Endodermal cell (in vitro differentiated cells): ENCODE measurements at regions not wholly inside any gene's neighbourhood (a gene's known extent, or its start where the extent isn't known, plus 50 kb on each side); places are given as distances from the start of the nearest gene placed in this dataset.
"Not testable (repeated sequence)": the region's sequence is repeated elsewhere in the genome, so short reads cannot be mapped to it uniquely, and the experiment has no call there.

Source experiments
- DNase-seq: peaks from one replicate; pipeline ENCODE4 v3.0.0-alpha.2; 2017
- H3K27ac ChIP-seq: 2 replicates; pipeline ENCODE4 v1.5.1; 2013; ENCODE audit warnings: mild to moderate bottlenecking, low read depth, low read length, moderate library complexity
- H3K27me3 ChIP-seq: 2 replicates; pipeline ENCODE4 v1.6.1; 2013; ENCODE audit warnings: mild to moderate bottlenecking, low read length, moderate library complexity; ENCODE audit not compliant: insufficient read depth, control insufficient read depth, poor library complexity, severe bottlenecking
- H3K36me3 ChIP-seq: 2 replicates; pipeline ENCODE4 v1.7.0; 2013; ENCODE audit warnings: mild to moderate bottlenecking, low read length, moderate library complexity; ENCODE audit not compliant: control insufficient read depth, insufficient read depth
- H3K4me1 ChIP-seq: one replicate; pipeline ENCODE4 v1.7.0; 2013; ENCODE audit warnings: low read length; ENCODE audit not compliant: control insufficient read depth, insufficient read depth
- H3K4me3 ChIP-seq: 2 replicates; pipeline ENCODE4 v1.5.1; 2013; ENCODE audit warnings: mild to moderate bottlenecking, low read length, moderate library complexity
- H3K9ac ChIP-seq: 2 replicates; pipeline ENCODE4 v1.6.1; 2013; ENCODE audit warnings: mild to moderate bottlenecking, low read length, moderate library complexity; ENCODE audit not compliant: poor library complexity, severe bottlenecking; ENCODE audit errors: extremely low read depth
- H3K9me3 ChIP-seq: 2 replicates; pipeline ENCODE4 v1.6.1; 2013; ENCODE audit warnings: mild to moderate bottlenecking, low read length, moderate library complexity; ENCODE audit not compliant: control insufficient read depth
- H3K27ac Mint-ChIP-seq: 2 replicates; pipeline ENCODE4 v1.8.0; 2020; ENCODE audit warnings: mixed read lengths
- H3K27me3 Mint-ChIP-seq: 2 replicates; pipeline ENCODE4 v1.8.0; 2021; ENCODE audit warnings: mild to moderate bottlenecking, mixed read lengths; ENCODE audit not compliant: insufficient read depth
- H3K36me3 Mint-ChIP-seq: 2 replicates; pipeline ENCODE4 v1.8.0; 2020; ENCODE audit warnings: low read depth, mixed read lengths
- H3K4me1 Mint-ChIP-seq: 2 replicates; pipeline ENCODE4 v1.8.0; 2020; ENCODE audit warnings: mixed read lengths
- H3K4me3 Mint-ChIP-seq: 2 replicates; pipeline ENCODE4 v1.8.0; 2020; ENCODE audit warnings: mild to moderate bottlenecking, moderate library complexity, mixed read lengths
- H3K9me3 Mint-ChIP-seq: 2 replicates; pipeline ENCODE4 v1.8.0; 2020; ENCODE audit warnings: mild to moderate bottlenecking, mixed read lengths
- WGBS, 2 experiments: methylation state at CpG; one replicate each; pipeline versions ENCODE4 v1.1.5 to v1.1.7; 2013; ENCODE audit warnings: missing lambda C conversion rate in 2 of 2, mixed read lengths in 1 of 2; ENCODE audit not compliant: insufficient coverage in 1 of 2, insufficient read length in 1 of 2; 5-methylcytosine and 5-hydroxymethylcytosine counted together
- TF ChIP-seq, protein P1 (sequence below): fragments of 200-600 bp; sonication (generic); conservative IDR thresholded peaks from 2 replicates; pipeline ENCODE4 v1.5.0; 2021; ENCODE audit warnings: antibody characterized with exemption, mild to moderate bottlenecking

DNA sequence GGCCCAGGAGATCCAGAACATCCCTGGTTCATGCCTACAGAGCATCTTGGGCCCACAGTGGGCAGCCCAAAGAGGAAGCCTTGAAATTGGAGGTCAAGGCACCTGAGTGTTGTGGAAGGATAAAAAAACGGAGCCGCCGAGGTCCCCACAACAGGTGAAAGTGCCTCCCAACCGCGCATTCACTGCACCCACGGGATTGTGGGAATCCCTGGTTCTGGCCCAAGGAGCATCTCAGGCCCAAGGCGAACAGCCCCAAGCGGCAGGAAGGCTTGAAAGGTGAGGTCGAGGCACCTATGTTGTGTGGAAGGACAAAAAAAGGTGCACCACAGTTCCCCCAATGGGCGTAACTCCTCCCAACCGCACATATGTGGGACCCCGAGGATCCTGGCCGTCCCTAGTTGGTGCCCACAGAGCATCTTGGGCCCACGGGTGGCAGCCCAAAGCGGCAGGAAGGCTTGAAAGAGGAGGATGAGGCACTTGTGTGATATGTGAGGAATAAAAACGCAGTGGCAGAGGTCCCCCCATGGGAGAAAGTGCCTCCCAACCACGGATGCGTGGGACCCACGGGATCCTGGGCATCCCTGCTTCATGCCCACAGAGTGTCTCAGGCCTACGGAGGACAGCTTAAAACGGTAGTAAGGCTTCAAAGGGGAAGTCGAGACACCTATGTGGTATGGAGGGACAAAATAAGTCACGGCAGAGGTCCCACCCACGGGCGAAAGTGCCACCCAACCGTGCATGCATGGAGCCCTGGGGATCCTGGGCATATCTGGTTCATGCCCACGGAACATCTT lies 583.9 kb downstream of the ALG10 start:
- no peaks in the 10 kb centered on the region for H3K36me3 ChIP-seq
- Mint-ChIP-seq H3K27ac (no peak overlapping the region), H3K9me3 (peaks cover 98% of the 10 kb centered on the region), H3K36me3 (peaks cover 8% of the 10 kb centered on the region), H3K4me1 (no peaks in the 10 kb centered on the region), H3K27me3 (no peaks in the 10 kb centered on the region), H3K4me3 (no peak overlapping the region)
- no peaks in the 10 kb centered on the region for H3K4me1 ChIP-seq
- H3K4me3 ChIP-seq = no peak overlapping the region
- H3K27ac ChIP-seq = no peak overlapping the region
- TF ChIP-seq, protein P1, sequence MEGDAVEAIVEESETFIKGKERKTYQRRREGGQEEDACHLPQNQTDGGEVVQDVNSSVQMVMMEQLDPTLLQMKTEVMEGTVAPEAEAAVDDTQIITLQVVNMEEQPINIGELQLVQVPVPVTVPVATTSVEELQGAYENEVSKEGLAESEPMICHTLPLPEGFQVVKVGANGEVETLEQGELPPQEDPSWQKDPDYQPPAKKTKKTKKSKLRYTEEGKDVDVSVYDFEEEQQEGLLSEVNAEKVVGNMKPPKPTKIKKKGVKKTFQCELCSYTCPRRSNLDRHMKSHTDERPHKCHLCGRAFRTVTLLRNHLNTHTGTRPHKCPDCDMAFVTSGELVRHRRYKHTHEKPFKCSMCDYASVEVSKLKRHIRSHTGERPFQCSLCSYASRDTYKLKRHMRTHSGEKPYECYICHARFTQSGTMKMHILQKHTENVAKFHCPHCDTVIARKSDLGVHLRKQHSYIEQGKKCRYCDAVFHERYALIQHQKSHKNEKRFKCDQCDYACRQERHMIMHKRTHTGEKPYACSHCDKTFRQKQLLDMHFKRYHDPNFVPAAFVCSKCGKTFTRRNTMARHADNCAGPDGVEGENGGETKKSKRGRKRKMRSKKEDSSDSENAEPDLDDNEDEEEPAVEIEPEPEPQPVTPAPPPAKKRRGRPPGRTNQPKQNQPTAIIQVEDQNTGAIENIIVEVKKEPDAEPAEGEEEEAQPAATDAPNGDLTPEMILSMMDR = no peak
- no peak for DNase-seq
- H3K27me3 ChIP-seq = no peaks in the 10 kb centered on the region
- H3K9me3 ChIP-seq = peaks cover 16% of the 10 kb centered on the region
- 63 to 74% methylated on average over 14 to 27 of the region's 27 CpGs for WGBS, 2 experiments
- no peak overlapping the region for H3K9ac ChIP-seq

DNA sequence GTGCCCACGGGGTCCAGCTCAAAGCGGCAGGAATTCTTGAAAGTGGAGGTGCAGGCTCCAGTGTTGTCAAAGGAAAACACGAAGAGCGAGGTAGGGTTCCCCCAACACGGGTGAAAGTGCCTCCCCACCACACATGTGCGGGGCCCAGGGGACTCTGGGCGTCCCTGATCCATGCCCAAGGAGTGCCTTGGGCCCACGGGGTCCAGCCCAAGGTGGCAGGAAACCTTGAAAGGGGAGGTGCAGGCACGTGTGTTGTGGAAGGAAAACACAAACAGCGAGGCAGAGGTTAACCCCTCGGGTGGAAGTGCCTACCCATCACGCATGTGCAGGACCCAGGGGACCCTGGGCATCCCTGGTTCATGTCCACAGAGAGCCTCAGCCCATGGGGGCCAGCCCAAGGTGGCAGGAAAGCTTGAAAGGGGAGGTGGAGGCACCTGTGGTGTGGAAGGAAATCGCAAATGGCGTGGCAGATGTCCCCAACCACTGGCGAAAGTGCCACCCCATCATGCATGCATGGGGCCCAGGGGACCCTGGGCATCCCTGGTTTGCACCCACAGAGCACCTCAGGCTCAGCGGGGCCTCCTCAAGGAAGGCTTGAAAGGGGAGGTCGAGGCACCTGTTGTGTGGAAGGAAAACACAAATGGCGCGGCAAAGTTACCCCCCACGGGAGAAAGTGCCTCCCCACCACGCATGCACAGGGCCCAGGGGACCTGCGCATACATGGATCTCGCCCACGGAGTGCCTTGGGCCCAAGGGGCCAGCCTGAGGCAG lies 584.6 kb downstream of the ALG10 start:
- TF ChIP-seq, protein P1 = no peak
- no peaks in the 10 kb centered on the region for H3K4me1 Mint-ChIP-seq
- H3K36me3 Mint-ChIP-seq = peaks cover 8% of the 10 kb centered on the region
- 65 to 72% methylated on average over 10 to 24 of the region's 24 CpGs for WGBS, 2 experiments
- Histone ChIP-seq H3K36me3 (no peaks in the 10 kb centered on the region), H3K27ac (no peak overlapping the region), H3K4me3 (no peak overlapping the region), H3K27me3 (no peaks in the 10 kb centered on the region), H3K9me3 (peaks cover 12% of the 10 kb centered on the region), H3K4me1 (no peaks in the 10 kb centered on the region), H3K9ac (no peak overlapping the region)
- H3K9me3 Mint-ChIP-seq = peaks cover 98% of the 10 kb centered on the region
- H3K27me3 Mint-ChIP-seq = no peaks in the 10 kb centered on the region
- H3K27ac Mint-ChIP-seq = no peak overlapping the region
- DNase-seq = no peak
- H3K4me3 Mint-ChIP-seq = no peak overlapping the region

DNA sequence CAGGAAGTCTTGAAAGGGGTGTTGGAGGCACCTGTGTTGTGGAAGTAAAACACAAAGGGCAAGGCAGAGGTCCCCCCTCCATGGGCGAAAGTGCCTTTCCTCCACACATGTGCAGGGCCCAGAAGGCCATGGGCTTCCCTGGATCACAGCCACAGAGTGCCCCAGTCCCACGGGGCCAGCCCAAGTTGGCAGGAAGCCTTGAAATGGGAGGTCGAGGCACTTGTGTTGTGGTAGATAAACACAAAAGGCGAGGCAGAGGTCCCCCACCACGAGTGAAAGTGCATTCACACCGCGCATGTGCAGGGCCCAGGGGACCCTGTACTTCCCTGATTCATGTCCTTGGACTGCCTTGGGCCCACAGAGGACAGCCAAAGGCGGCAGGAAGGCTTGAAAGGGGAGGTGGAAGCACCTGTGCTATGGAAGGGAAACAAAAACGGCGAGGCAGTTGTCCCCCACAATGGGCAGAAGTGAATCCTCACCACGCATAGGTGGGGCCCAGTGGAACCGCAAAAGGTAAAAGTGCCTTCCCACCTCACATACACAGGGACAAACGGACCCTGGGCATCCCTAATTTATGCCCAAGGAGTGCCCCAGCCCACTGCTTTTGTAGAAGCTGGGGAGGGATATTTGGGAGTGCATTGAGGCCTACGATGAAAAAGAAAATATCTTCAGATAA lies 585.4 kb downstream of the ALG10 start:
- H3K4me1 Mint-ChIP-seq = no peaks in the 10 kb centered on the region
- no peak overlapping the region for H3K27ac Mint-ChIP-seq
- H3K9me3 Mint-ChIP-seq = peaks cover 98% of the 10 kb centered on the region
- H3K36me3 ChIP-seq = no peaks in the 10 kb centered on the region
- 61 to 66% methylated on average over 3 to 14 of the region's 14 CpGs for WGBS, 2 experiments
- H3K9ac ChIP-seq = no peak overlapping the region
- peaks cover 8% of the 10 kb centered on the region for H3K36me3 Mint-ChIP-seq
- no peaks in the 10 kb centered on the region for H3K4me1 ChIP-seq
- peaks cover 5% of the 10 kb centered on the region for H3K9me3 ChIP-seq
- no peak overlapping the region for H3K27ac ChIP-seq
- TF ChIP-seq, protein P1 = no peak
- H3K4me3 ChIP-seq = no peak overlapping the region
- no peaks in the 10 kb centered on the region for H3K27me3 ChIP-seq
- H3K27me3 Mint-ChIP-seq = no peaks in the 10 kb centered on the region
- H3K4me3 Mint-ChIP-seq = no peak overlapping the region
- DNase-seq = no peak

DNA sequence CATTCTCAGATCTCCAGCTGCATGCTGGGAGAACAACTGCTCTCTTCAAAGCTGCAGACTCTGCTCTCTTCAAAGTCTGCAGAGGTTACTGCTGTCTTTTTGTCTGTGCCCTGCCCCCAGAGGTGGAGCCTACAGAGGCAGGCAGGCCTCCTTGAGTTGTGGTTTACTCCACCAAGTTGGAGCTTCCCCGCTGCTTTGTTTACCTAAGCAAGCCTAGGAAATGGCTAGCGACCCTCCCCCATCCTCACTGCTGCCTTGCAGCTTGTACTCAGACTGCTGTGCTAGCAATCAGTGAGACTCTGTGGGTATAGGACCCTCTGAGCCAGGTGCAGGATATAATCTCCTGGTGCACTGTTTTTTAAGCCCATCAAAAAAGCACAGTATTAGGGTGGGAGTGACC lies 591.7 kb downstream of the ALG10 start:
- peaks cover 44% of the 10 kb centered on the region for H3K9me3 ChIP-seq
- not testable (repeated sequence) for H3K27ac ChIP-seq, H3K36me3 Mint-ChIP-seq, H3K4me3 ChIP-seq, DNase-seq, H3K4me1 Mint-ChIP-seq, H3K4me3 Mint-ChIP-seq, H3K9ac ChIP-seq, H3K27ac Mint-ChIP-seq, H3K36me3 ChIP-seq, H3K27me3 ChIP-seq, H3K4me1 ChIP-seq, H3K27me3 Mint-ChIP-seq
- H3K9me3 Mint-ChIP-seq = peaks cover 100% of the 10 kb centered on the region
- WGBS, 2 experiments = 64 to 79% methylated on average over 2 of the region's 2 CpGs
